LNCAP (cell line): ENCODE measurements at regions not wholly inside any gene's neighbourhood (a gene's known extent, or its start where the extent isn't known, plus 50 kb on each side); places are given as distances from the start of the nearest gene placed in this dataset.

ENCODE experiments used
- CTCF ChIP-seq: fragments of 450-650 bp; IDR thresholded peaks from 2 replicates; pipeline ENCODE4 v1.5.1; 2017; ENCODE audit warnings: mild to moderate bottlenecking

- TF ChIP-seq CTCF: no peak
These were observed 82.6 kb upstream of the NANOGP8 start for GRCh38 chr15:35167675-35168074.

GRCh38 chr15:35166730-35167359 lies 81.8 kb upstream of the NANOGP8 start:
- no peak for TF ChIP-seq CTCF

GRCh38 chr15:35161694-35162093 lies 76.6 kb upstream of the NANOGP8 start:
- no peak for TF ChIP-seq CTCF

- no peak for TF ChIP-seq CTCF
These were observed 74.1 kb upstream of the NANOGP8 start for GRCh38 chr15:35159170-35159569.

GRCh38 chr15:35151782-35152181 lies 66.7 kb upstream of the NANOGP8 start:
- TF ChIP-seq CTCF: no peak

- TF ChIP-seq CTCF: no peak
These were observed 66.3 kb upstream of the NANOGP8 start for GRCh38 chr15:35151381-35151780.

- no peak for TF ChIP-seq CTCF
These were observed 65.3 kb upstream of the NANOGP8 start for GRCh38 chr15:35150361-35150760.

GRCh38 chr15:35145336-35145735 lies 60.2 kb upstream of the NANOGP8 start:
- TF ChIP-seq CTCF: no peak
